BE2C (cell line): ENCODE measurements at regions not wholly inside any gene's neighbourhood (a gene's known extent, or its start where the extent isn't known, plus 50 kb on each side); places are given as distances from the start of the nearest gene placed in this dataset.
A peak's percentile ranks its signal among the peaks of the same experiment; 100 is the strongest.
"Not testable (repeated sequence)": the region's sequence is repeated elsewhere in the genome, so short reads cannot be mapped to it uniquely, and the experiment has no call there.

Source experiments
- DNase-seq: peaks from one replicate; pipeline ENCODE4 v3.0.0-alpha.2; 2020
- H3K27me3 ChIP-seq: fragments of 250-450 bp; sonication (Bioruptor Pico); 2 replicates; pipeline ENCODE4 v1.5.1; 2020; ENCODE audit warnings: mild to moderate bottlenecking
- H3K36me3 ChIP-seq: fragments of 250-450 bp; sonication (Bioruptor Pico); 2 replicates; pipeline ENCODE4 v1.5.1; 2020; ENCODE audit warnings: mild to moderate bottlenecking
- H3K4me1 ChIP-seq: fragments of 250-450 bp; sonication (Bioruptor Pico); 2 replicates; pipeline ENCODE4 v1.5.1; 2020
- H3K4me3 ChIP-seq: 2 replicates; pipeline ENCODE4 v1.5.1; 2011; ENCODE audit warnings: low read depth, low read length
- H3K9me3 ChIP-seq: fragments of 250-450 bp; sonication (Bioruptor Pico); 2 replicates; pipeline ENCODE4 v1.5.1; 2020
- TF ChIP-seq, protein P1 (sequence below): IDR thresholded peaks from 2 replicates; pipeline ENCODE4 v1.5.1; 2012; ENCODE audit warnings: mild to moderate bottlenecking, low read depth, low read length

- H3K9me3 ChIP-seq, H3K36me3 ChIP-seq, H3K4me1 ChIP-seq, DNase-seq, H3K4me3 ChIP-seq, H3K27me3 ChIP-seq: not testable (repeated sequence)
Measured at GRCh38 chr5:102154791-102155605, 141.1 kb downstream of the SLCO4C1 start.

DNA sequence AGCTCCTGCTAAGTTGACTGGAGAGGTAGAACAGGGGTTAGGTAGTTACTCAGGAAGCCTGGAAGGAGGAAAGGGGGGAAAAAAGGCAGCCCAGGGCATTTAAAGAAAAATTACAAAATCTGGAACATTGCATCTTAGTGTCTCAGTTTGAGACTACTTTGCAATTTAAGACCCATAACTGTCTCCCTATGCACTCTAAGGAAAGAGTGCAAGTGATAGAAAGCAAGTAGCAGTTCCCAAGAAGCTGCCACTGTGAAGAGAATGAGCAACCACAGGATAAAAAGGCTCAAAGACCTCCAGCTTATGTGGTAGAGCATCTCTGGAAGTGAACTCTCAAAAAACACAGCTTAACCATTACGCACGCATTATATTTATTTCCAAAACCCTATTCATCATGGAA lies 141.8 kb downstream of the SLCO4C1 start:
- H3K4me1 ChIP-seq, result peaks cover 6% of the 10 kb centered on the region; the same call in 1 of the 2 replicates
- H3K4me3 ChIP-seq, result no peak overlapping the region
- no peaks in the 10 kb centered on the region for H3K36me3 ChIP-seq
- DNase-seq, result no peak
- TF ChIP-seq, protein P1, sequence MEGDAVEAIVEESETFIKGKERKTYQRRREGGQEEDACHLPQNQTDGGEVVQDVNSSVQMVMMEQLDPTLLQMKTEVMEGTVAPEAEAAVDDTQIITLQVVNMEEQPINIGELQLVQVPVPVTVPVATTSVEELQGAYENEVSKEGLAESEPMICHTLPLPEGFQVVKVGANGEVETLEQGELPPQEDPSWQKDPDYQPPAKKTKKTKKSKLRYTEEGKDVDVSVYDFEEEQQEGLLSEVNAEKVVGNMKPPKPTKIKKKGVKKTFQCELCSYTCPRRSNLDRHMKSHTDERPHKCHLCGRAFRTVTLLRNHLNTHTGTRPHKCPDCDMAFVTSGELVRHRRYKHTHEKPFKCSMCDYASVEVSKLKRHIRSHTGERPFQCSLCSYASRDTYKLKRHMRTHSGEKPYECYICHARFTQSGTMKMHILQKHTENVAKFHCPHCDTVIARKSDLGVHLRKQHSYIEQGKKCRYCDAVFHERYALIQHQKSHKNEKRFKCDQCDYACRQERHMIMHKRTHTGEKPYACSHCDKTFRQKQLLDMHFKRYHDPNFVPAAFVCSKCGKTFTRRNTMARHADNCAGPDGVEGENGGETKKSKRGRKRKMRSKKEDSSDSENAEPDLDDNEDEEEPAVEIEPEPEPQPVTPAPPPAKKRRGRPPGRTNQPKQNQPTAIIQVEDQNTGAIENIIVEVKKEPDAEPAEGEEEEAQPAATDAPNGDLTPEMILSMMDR, result no peak
- H3K27me3 ChIP-seq, result no peaks in the 10 kb centered on the region
- no peaks in the 10 kb centered on the region for H3K9me3 ChIP-seq

GRCh38 chr5:102153003-102153759 lies 142.9 kb downstream of the SLCO4C1 start:
- peak; percentile 64 for DNase-seq
- peaks cover 6% of the 10 kb centered on the region; the same call in 1 of the 2 replicates for H3K4me1 ChIP-seq
- no peak overlapping the region for H3K4me3 ChIP-seq
- H3K9me3 ChIP-seq, result no peaks in the 10 kb centered on the region
- H3K27me3 ChIP-seq, result no peaks in the 10 kb centered on the region
- TF ChIP-seq, protein P1, result peak; percentile 69
- H3K36me3 ChIP-seq, result no peaks in the 10 kb centered on the region

- Histone ChIP-seq H3K4me1 (no peaks in the 10 kb centered on the region), H3K27me3 (no peaks in the 10 kb centered on the region), H3K4me3 (no peak overlapping the region), H3K9me3 (no peaks in the 10 kb centered on the region), H3K36me3 (no peaks in the 10 kb centered on the region)
- TF ChIP-seq, protein P1, result no peak
- DNase-seq, result no peak
Measured at GRCh38 chr5:102139029-102139428, 157.1 kb downstream of the SLCO4C1 start.

DNA sequence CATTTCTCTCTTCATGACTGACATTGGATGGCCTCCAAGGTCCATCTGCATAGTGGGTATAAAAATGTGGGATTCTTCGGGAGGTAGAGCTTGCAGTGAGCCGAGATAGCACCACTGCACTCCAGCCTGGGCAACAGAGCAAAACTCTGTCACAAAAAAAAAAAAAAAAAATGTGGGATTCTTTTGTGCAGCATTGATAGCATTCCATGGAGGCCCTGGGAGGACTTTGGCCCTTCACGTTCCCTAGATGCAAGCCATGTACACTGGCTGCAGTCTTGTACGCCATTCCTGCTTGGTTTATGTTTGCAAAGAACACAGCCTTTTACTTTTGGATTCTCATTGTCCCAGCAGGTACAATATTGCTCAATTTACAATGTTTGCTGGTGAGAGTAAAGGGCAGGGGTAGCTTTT lies 157.8 kb downstream of the SLCO4C1 start:
- no peak overlapping the region for H3K4me3 ChIP-seq
- no peaks in the 10 kb centered on the region for H3K36me3 ChIP-seq
- H3K4me1 ChIP-seq, result no peaks in the 10 kb centered on the region
- DNase-seq, result no peak
- no peaks in the 10 kb centered on the region for H3K9me3 ChIP-seq
- no peaks in the 10 kb centered on the region for H3K27me3 ChIP-seq
- TF ChIP-seq, protein P1, result no peak

GRCh38 chr5:102130890-102131289 lies 165.2 kb downstream of the SLCO4C1 start:
- Histone ChIP-seq H3K4me1 (no peaks in the 10 kb centered on the region), H3K27me3 (no peaks in the 10 kb centered on the region), H3K36me3 (no peaks in the 10 kb centered on the region), H3K4me3 (no peak overlapping the region), H3K9me3 (no peaks in the 10 kb centered on the region)
- no peak for DNase-seq
- TF ChIP-seq, protein P1, result no peak
